ENCODE measurements at regions not wholly inside any gene's neighbourhood (a gene's known extent, or its start where the extent isn't known, plus 50 kb on each side); places are given as distances from the start of the nearest gene placed in this dataset.
"Not testable (repeated sequence)": the region's sequence is repeated elsewhere in the genome, so short reads cannot be mapped to it uniquely, and the experiment has no call there.

DNA sequence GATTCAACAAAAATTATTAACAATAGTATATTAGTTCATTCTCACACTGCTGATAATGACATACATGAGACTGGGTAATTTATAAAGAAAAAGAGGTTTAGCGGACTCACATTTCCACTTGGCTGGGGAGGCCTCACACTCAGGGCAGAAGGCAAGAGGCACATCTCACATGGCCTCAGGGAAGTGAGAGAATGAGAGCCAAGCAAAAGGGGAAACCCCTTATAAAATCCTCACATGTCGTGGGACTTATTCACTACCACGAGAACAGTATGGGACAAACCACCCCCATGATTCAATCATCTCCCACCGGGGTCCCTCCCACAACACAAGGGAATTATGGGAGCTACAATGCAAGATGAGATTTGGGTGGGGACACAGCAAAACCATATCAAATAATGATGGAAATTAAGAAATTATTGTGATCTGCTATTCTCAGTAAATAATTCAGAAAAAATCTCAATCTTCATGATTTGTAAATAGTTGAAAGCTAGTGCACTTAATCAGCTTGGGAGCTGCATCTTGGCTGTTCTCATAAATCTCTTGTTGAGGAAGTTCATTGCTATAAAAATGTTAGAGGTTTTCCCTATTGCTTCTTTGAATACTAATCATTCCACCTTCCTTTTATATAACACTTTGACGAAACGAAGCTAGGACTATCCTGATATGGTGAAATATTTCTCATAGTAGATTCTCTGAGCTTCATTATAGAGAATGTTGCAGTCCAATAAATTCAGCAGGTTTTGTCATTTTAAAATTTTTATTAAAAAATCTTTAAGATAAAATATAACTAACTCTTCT lies 179.2 kb downstream of the SPDYE17 start:
- intact Hi-C loops (cut with DNase I): not testable (repeated sequence)

GRCh38 chr7:76852362-76852761 lies 179.8 kb downstream of the SPDYE17 start:
- H3K9me3 ChIP-seq; H3K27me3 ChIP-seq; DNase-seq; H3K27ac ChIP-seq; intact Hi-C loops (cut with DNase I); H3K36me3 ChIP-seq; H3K9ac ChIP-seq (ENCODE audit: low read depth in 2 of 2, low read length in 2 of 2); H3K4me1 ChIP-seq; H3K4me3 ChIP-seq: not testable (repeated sequence)

More for the DNA sequence above, 179.2 kb downstream of the SPDYE17 start:
- not testable (repeated sequence) for H3K4me3 ChIP-seq; H3K9ac ChIP-seq (ENCODE audit: low read depth in 2 of 2, low read length in 2 of 2); H3K4me1 ChIP-seq; H3K27ac ChIP-seq; H3K27me3 ChIP-seq; DNase-seq; H3K9me3 ChIP-seq; H3K36me3 ChIP-seq

DNA sequence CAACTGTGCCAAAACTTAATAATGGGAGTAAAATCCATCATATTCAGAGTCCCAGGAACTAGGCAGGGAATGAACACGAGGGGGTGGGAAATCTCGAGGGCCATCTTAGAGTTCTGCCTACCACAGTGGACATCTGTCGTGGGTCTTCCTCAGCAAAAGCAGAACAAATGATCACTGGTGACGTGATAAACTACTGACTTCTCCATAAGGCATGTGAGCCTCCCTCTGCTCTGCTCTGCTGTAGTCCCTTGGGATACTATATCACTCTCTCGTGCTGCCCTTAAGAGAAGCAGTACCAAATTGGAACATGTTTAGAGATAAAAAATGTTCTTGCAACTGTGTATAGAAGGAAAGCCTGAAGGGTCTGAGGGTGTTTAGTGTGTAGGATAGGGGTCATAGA lies 180.5 kb downstream of the SPDYE17 start:
- H3K9ac ChIP-seq (ENCODE audit: low read depth in 2 of 2, low read length in 2 of 2); intact Hi-C loops (cut with DNase I); H3K27ac ChIP-seq; H3K4me3 ChIP-seq; H3K9me3 ChIP-seq; H3K4me1 ChIP-seq; H3K27me3 ChIP-seq; DNase-seq; H3K36me3 ChIP-seq: not testable (repeated sequence)

DNA sequence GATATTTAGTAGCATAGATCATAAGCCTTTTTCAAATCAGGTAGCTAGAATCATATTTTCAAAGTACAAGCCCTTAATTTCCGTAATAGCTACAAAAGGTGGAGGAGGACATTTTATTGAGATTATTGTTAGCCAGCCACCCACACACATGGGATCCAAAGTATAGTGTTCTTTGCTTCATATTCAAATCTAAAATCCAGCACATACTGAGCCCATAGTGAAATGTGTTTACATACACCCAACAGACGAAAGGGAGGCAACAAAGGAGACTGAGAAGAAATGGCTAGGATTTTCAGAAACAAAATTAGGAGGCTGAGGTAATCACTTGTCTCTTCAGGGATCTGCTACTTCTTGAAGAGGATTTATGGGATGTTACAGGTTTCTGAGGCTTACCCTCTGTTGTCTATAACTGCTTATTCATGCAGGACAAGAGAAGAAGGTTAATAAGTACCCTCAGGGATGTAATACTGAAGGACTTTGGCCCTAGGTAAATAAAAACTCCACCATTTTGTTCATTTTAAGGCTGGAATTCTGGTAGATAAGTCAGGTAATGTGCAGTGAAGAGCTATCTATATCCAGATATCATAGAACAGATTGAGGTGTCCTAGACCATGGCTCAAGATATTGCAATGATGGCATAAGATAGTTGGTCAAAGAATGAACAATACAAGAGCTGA lies 182.1 kb downstream of the SPDYE17 start:
- H3K27me3 ChIP-seq; DNase-seq; H3K36me3 ChIP-seq; H3K9me3 ChIP-seq; H3K9ac ChIP-seq (ENCODE audit: low read depth in 2 of 2, low read length in 2 of 2); H3K4me3 ChIP-seq; H3K27ac ChIP-seq; H3K4me1 ChIP-seq; intact Hi-C loops (cut with DNase I): not testable (repeated sequence)

DNA sequence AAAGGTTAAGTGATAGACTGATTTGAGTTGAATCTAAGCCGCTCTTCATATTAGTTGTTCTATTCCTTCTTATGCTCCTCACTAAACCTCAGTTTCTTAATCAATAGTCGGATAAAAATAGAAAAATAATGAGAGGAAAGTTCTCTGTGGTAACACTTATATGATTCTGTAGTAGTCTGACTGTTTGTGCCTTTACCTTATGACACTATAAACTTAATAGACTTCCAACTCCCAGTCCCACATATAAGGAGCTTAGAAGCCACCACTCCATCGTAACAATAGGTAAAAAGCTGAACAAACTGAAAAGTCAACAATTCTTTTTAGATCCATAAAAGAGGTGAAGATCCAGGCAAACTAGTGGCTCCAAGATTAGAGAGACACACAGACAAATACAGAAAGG lies 192.3 kb downstream of the SPDYE17 start:
- H3K9me3 ChIP-seq; H3K9ac ChIP-seq (ENCODE audit: low read depth in 2 of 2, low read length in 2 of 2); H3K36me3 ChIP-seq; H3K4me1 ChIP-seq; H3K4me3 ChIP-seq; H3K27me3 ChIP-seq; intact Hi-C loops (cut with DNase I); DNase-seq: not testable (repeated sequence)
- H3K27ac ChIP-seq: peak overlapping the region; percentile 73

DNA sequence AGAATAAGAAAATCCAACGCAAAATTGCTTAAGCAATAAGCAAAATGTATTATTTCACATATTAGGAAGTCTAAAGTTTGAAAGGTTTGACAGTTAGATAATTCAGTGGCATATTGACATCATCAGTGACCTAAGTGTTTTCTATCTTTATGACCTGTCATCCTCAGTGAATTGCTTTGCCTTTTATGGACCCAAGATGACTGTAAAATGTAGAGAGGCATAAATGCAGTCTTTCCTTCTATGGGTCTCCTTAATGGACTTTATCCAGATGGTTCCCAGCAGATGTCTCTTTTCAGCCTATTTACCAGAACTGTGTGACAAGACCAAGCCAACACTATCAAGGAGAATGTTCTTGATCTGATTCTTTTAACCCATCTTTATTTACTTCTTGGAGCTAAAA lies 192.9 kb downstream of the SPDYE17 start:
- H3K4me1 ChIP-seq; H3K9me3 ChIP-seq; DNase-seq; H3K36me3 ChIP-seq; H3K27me3 ChIP-seq; intact Hi-C loops (cut with DNase I); H3K4me3 ChIP-seq; H3K9ac ChIP-seq (ENCODE audit: low read depth in 2 of 2, low read length in 2 of 2): not testable (repeated sequence)
- H3K27ac ChIP-seq: peak overlapping the region; percentile 73

DNA sequence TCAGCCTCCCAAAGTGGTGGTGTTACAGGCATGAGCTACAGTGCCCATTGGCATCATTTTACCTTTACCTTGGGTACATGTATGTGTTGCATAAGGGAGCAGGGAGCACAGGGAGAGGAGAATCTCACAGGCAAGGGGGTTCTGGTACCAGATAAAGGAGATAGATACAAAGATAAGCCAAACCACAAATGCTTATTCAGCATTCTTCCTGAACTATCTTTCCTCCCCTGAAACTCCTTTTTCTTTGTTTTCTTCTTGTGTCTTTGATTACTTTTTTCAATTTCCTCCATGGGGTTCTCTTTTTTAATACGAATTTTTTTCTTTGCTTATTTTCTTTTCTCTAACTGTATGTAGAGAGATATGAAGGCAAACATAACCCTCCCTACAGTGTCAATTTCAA lies 193.8 kb downstream of the SPDYE17 start:
- H3K4me1 ChIP-seq; intact Hi-C loops (cut with DNase I); H3K27ac ChIP-seq; H3K9ac ChIP-seq (ENCODE audit: low read depth in 2 of 2, low read length in 2 of 2); H3K27me3 ChIP-seq; H3K4me3 ChIP-seq; H3K9me3 ChIP-seq; H3K36me3 ChIP-seq: not testable (repeated sequence)
- peak; percentile 18 for DNase-seq

- DNase-seq: peak; percentile 26
- H3K27ac ChIP-seq: peak overlapping the region; percentile 61
- H3K9ac ChIP-seq (ENCODE audit: low read depth in 2 of 2, low read length in 2 of 2); H3K9me3 ChIP-seq; H3K27me3 ChIP-seq; H3K36me3 ChIP-seq; intact Hi-C loops (cut with DNase I); H3K4me3 ChIP-seq; H3K4me1 ChIP-seq: not testable (repeated sequence)
These were observed 202.2 kb upstream of the POMZP3 start for GRCh38 chr7:76829233-76829632.

DNA sequence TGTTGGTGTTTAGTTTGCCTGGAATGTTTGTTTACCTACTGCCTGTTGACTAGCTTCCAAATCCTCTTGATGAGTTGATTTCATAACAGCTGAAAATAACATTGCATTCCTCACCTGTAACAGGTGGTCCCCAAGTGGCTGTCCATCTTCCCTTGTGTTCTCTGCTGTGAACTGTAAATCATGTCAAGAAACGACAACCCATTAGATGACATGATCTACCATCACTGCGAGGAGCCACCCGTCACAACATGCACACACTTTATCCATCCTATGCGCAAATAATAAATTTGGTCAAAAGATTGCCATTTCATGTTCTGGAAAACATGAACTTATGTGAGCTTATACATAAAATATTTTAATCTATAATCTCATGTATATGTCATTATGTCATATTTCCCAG lies 199.1 kb upstream of the POMZP3 start:
- H3K36me3 ChIP-seq; H3K27me3 ChIP-seq; H3K4me1 ChIP-seq; DNase-seq; H3K9ac ChIP-seq (ENCODE audit: low read depth in 2 of 2, low read length in 2 of 2); H3K9me3 ChIP-seq; H3K4me3 ChIP-seq; intact Hi-C loops (cut with DNase I); H3K27ac ChIP-seq: not testable (repeated sequence)

- H3K4me3 ChIP-seq; intact Hi-C loops (cut with DNase I): not testable (repeated sequence)
These were observed 182.8 kb upstream of the POMZP3 start for GRCh38 chr7:76809856-76810255.

GRCh38 chr7:76807588-76808100 lies 180.6 kb upstream of the POMZP3 start:
- H3K4me1 ChIP-seq; H3K27me3 ChIP-seq; DNase-seq; H3K36me3 ChIP-seq; intact Hi-C loops (cut with DNase I); H3K27ac ChIP-seq; H3K9ac ChIP-seq (ENCODE audit: low read depth in 2 of 2, low read length in 2 of 2); H3K4me3 ChIP-seq; H3K9me3 ChIP-seq: not testable (repeated sequence)

More at GRCh38 chr7:76809856-76810255, 182.8 kb upstream of the POMZP3 start:
- H3K27me3 ChIP-seq; H3K27ac ChIP-seq; H3K36me3 ChIP-seq; H3K9ac ChIP-seq (ENCODE audit: low read depth in 2 of 2, low read length in 2 of 2); H3K9me3 ChIP-seq; H3K4me1 ChIP-seq; DNase-seq: not testable (repeated sequence)

GRCh38 chr7:76806460-76806859 lies 179.4 kb upstream of the POMZP3 start:
- intact Hi-C loops (cut with DNase I); H3K9ac ChIP-seq (ENCODE audit: low read depth in 2 of 2, low read length in 2 of 2); H3K27me3 ChIP-seq; DNase-seq; H3K4me3 ChIP-seq; H3K36me3 ChIP-seq; H3K27ac ChIP-seq; H3K9me3 ChIP-seq; H3K4me1 ChIP-seq: not testable (repeated sequence)

- H3K9me3 ChIP-seq; H3K4me1 ChIP-seq; H3K27ac ChIP-seq; H3K36me3 ChIP-seq; H3K9ac ChIP-seq (ENCODE audit: low read depth in 2 of 2, low read length in 2 of 2); intact Hi-C loops (cut with DNase I); H3K4me3 ChIP-seq; DNase-seq; H3K27me3 ChIP-seq: not testable (repeated sequence)
These were observed 178.9 kb upstream of the POMZP3 start for GRCh38 chr7:76806010-76806409.
